Smooth muscle cell (in vitro differentiated cells): ENCODE measurements at regions not wholly inside any gene's neighbourhood (a gene's known extent, or its start where the extent isn't known, plus 50 kb on each side); places are given as distances from the start of the nearest gene placed in this dataset.

Experiments
- DNase-seq: peaks from one replicate; lab custom pipeline; 2025; ENCODE audit not compliant: unreplicated experiment; lab: John Stamatoyannopoulos, UW
- H2AFZ ChIP-seq: fragments of 200-600 bp; sonication (generic); 2 replicates; pipeline ENCODE4 v1.6.0; 2016; ENCODE audit warnings: antibody characterized with exemption, low read depth, mild to moderate bottlenecking
- H3F3A ChIP-seq: fragments of 200-600 bp; sonication (generic); 2 replicates; pipeline ENCODE4 v1.6.0; 2017; ENCODE audit warnings: antibody characterized with exemption, low read depth
- H3K27ac ChIP-seq: fragments of 200-600 bp; sonication (generic); 2 replicates; pipeline ENCODE4 v1.5.1; 2016; ENCODE audit warnings: low read depth, mild to moderate bottlenecking
- H3K27me3 ChIP-seq: fragments of 200-600 bp; sonication (generic); 2 replicates; pipeline ENCODE4 v1.6.1; 2016; ENCODE audit warnings: low read depth, mild to moderate bottlenecking
- H3K36me3 ChIP-seq: fragments of 200-600 bp; sonication (generic); 2 replicates; pipeline ENCODE4 v1.5.1; 2016; ENCODE audit warnings: low read depth
- H3K4me1 ChIP-seq: fragments of 200-600 bp; sonication (generic); 2 replicates; pipeline ENCODE4 v1.5.1; 2016; ENCODE audit warnings: low read depth
- H3K4me2 ChIP-seq: fragments of 200-600 bp; sonication (generic); 2 replicates; pipeline ENCODE4 v1.6.0; 2016; ENCODE audit warnings: mild to moderate bottlenecking
- H3K4me3 ChIP-seq: fragments of 200-600 bp; sonication (generic); 2 replicates; pipeline ENCODE4 v1.5.1; 2016; ENCODE audit warnings: mild to moderate bottlenecking
- H3K79me2 ChIP-seq: fragments of 200-600 bp; sonication (generic); 2 replicates; pipeline ENCODE4 v1.6.0; 2016; ENCODE audit warnings: low read depth, mild to moderate bottlenecking
- H3K9ac ChIP-seq: fragments of 200-600 bp; sonication (generic); 2 replicates; pipeline ENCODE4 v1.6.0; 2016; ENCODE audit warnings: low read depth
- H3K9me3 ChIP-seq: fragments of 200-600 bp; sonication (generic); replicated peaks from 2 replicates; pipeline ENCODE4 v1.5.1; 2016; ENCODE audit warnings: low read depth
- H4K20me1 ChIP-seq: fragments of 200-600 bp; sonication (generic); 2 replicates; pipeline ENCODE4 v1.6.0; 2016; ENCODE audit warnings: low read depth
- CTCF ChIP-seq: fragments of 200-600 bp; sonication (generic); IDR thresholded peaks from 2 replicates; pipeline ENCODE4 v1.5.1; 2017; ENCODE audit warnings: borderline replicate concordance, mild to moderate bottlenecking, antibody characterized with exemption; ENCODE audit not compliant: insufficient read depth, poor library complexity, severe bottlenecking
- WGBS: methylation state at CpG from one replicate; pipeline ENCODE4 v1.1.7; 2016; ENCODE audit warnings: low lambda C conversion rate; 5-methylcytosine and 5-hydroxymethylcytosine counted together

GRCh38 chr3:135874035-135874434 lies 91.5 kb upstream of the PPP2R3A start:
- Histone ChIP-seq H4K20me1 (no peaks in the 10 kb centered on the region), H3K27me3 (no peaks in the 10 kb centered on the region), H3K36me3 (no peaks in the 10 kb centered on the region), H3K4me3 (no peak overlapping the region), H3K9me3 (peaks cover 5% of the 10 kb centered on the region), H2AFZ (no peak overlapping the region), H3K9ac (no peak overlapping the region), H3K27ac (no peak overlapping the region), H3K79me2 (no peaks in the 10 kb centered on the region), H3F3A (no peaks in the 10 kb centered on the region), H3K4me1 (no peaks in the 10 kb centered on the region), H3K4me2 (no peak overlapping the region)
- TF ChIP-seq CTCF: no peak
- WGBS: 87% methylated on average over 2 of the region's 2 CpGs
- no peak for DNase-seq

GRCh38 chr3:135878501-135878900 lies 87.0 kb upstream of the PPP2R3A start:
- Histone ChIP-seq H3K79me2 (no peaks in the 10 kb centered on the region), H3K4me1 (no peaks in the 10 kb centered on the region), H3K4me3 (no peak overlapping the region), H3F3A (no peaks in the 10 kb centered on the region), H3K27ac (no peak overlapping the region), H4K20me1 (no peaks in the 10 kb centered on the region), H3K27me3 (no peaks in the 10 kb centered on the region), H3K4me2 (no peak overlapping the region), H3K9me3 (peaks cover 5% of the 10 kb centered on the region), H3K9ac (no peak overlapping the region), H2AFZ (no peak overlapping the region), H3K36me3 (no peaks in the 10 kb centered on the region)
- TF ChIP-seq CTCF: no peak
- 89% methylated on average over 3 of the region's 3 CpGs for WGBS
- DNase-seq: no peak

GRCh38 chr3:135885885-135886284 lies 79.6 kb upstream of the PPP2R3A start:
- H3F3A ChIP-seq: no peaks in the 10 kb centered on the region
- H3K4me2 ChIP-seq: no peak overlapping the region
- no peaks in the 10 kb centered on the region for H3K4me1 ChIP-seq
- H3K36me3 ChIP-seq: no peaks in the 10 kb centered on the region
- no peaks in the 10 kb centered on the region for H3K9me3 ChIP-seq
- H4K20me1 ChIP-seq: no peaks in the 10 kb centered on the region
- H3K27ac ChIP-seq: no peak overlapping the region
- H3K4me3 ChIP-seq: no peak overlapping the region
- H3K79me2 ChIP-seq: no peaks in the 10 kb centered on the region
- H3K27me3 ChIP-seq: no peaks in the 10 kb centered on the region
- no peak overlapping the region for H2AFZ ChIP-seq
- no peak for DNase-seq
- 88% methylated on average over 1 of the region's 1 CpG for WGBS
- H3K9ac ChIP-seq: no peak overlapping the region
- TF ChIP-seq CTCF: no peak

- Histone ChIP-seq H3K4me2 (no peak overlapping the region), H3K9ac (no peak overlapping the region), H3F3A (no peaks in the 10 kb centered on the region), H3K4me3 (no peak overlapping the region), H3K4me1 (no peaks in the 10 kb centered on the region), H4K20me1 (no peaks in the 10 kb centered on the region), H3K79me2 (no peaks in the 10 kb centered on the region), H3K27ac (no peak overlapping the region), H3K27me3 (no peaks in the 10 kb centered on the region), H2AFZ (no peak overlapping the region), H3K9me3 (no peaks in the 10 kb centered on the region), H3K36me3 (no peaks in the 10 kb centered on the region)
- no peak for DNase-seq
- WGBS: 67% methylated on average over 2 of the region's 2 CpGs
- no peak for TF ChIP-seq CTCF
These were observed 78.3 kb upstream of the PPP2R3A start for GRCh38 chr3:135887220-135887619.
